SK-N-SH treated with all-trans-retinoic acid at 6 μM for 48 hours (cell line): ENCODE measurements at regions not wholly inside any gene's neighbourhood (a gene's known extent, or its start where the extent isn't known, plus 50 kb on each side); places are given as distances from the start of the nearest gene placed in this dataset.
A peak's percentile ranks its signal among the peaks of the same experiment; 100 is the strongest.

Source experiments
- ATAC-seq: fragments of 200-7000 bp; cut with Tn5 transposase; 3 replicates; pipeline ENCODE4 v1.9.1; 2020; ENCODE audit warnings: mild to moderate bottlenecking, moderate library complexity
- ARNTL ChIP-seq: fragments of 450-650 bp; formaldehyde crosslinking; IDR thresholded peaks from 2 replicates; pipeline ENCODE4 v1.5.0; 2020; ENCODE audit warnings: low read depth, mild to moderate bottlenecking, moderate library complexity, borderline replicate concordance
- BACH2 ChIP-seq: fragments of 250-450 bp; sonication (Bioruptor Pico); IDR thresholded peaks from 2 replicates; pipeline ENCODE4 v1.9.0; 2021; ENCODE audit warnings: mild to moderate bottlenecking, borderline replicate concordance
- CSDC2 ChIP-seq: fragments of 250-450 bp; sonication (Bioruptor Pico); IDR thresholded peaks from 2 replicates; pipeline ENCODE4 v1.5.0; 2020; ENCODE audit warnings: mild to moderate bottlenecking, moderate library complexity
- CSRNP3 ChIP-seq: fragments of 250-450 bp; sonication (Bioruptor Pico); IDR thresholded peaks from 2 replicates; pipeline ENCODE4 v1.5.1; 2021; ENCODE audit warnings: mild to moderate bottlenecking, moderate library complexity
- ESRRG ChIP-seq: fragments of 250-450 bp; sonication (Bioruptor Pico); IDR thresholded peaks from 2 replicates; pipeline ENCODE4 v1.6.1; 2021; ENCODE audit warnings: mild to moderate bottlenecking
- GLIS3 ChIP-seq: fragments of 250-450 bp; sonication (Bioruptor Pico); IDR thresholded peaks from 2 replicates; pipeline ENCODE4 v1.5.0; 2020; ENCODE audit warnings: mild to moderate bottlenecking, moderate library complexity
- ISL1 ChIP-seq: fragments of 250-450 bp; sonication (Bioruptor Pico); IDR thresholded peaks from 2 replicates; pipeline ENCODE4 v2.1.2; 2022; ENCODE audit warnings: mild to moderate bottlenecking, moderate library complexity
- OSR1 ChIP-seq: fragments of 250-450 bp; sonication (Bioruptor Pico); IDR thresholded peaks from 2 replicates; pipeline ENCODE4 v1.8.0; 2022; ENCODE audit warnings: moderate library complexity, mild to moderate bottlenecking, inconsistent platforms
- PPARA ChIP-seq: fragments of 250-450 bp; sonication (Bioruptor Pico); IDR thresholded peaks from 2 replicates; pipeline ENCODE4 v1.5.0; 2020; ENCODE audit warnings: mild to moderate bottlenecking, borderline replicate concordance
- RARB ChIP-seq: fragments of 250-450 bp; sonication (Bioruptor Pico); IDR thresholded peaks from 2 replicates; pipeline ENCODE4 v1.8.0; 2021; ENCODE audit warnings: mild to moderate bottlenecking, moderate library complexity
- SNAI2 ChIP-seq: fragments of 250-450 bp; sonication (Bioruptor Pico); IDR thresholded peaks from 2 replicates; pipeline ENCODE4 v1.5.0; 2020; ENCODE audit warnings: mild to moderate bottlenecking, moderate library complexity
- TCF4 ChIP-seq: fragments of 250-450 bp; sonication (Bioruptor Pico); IDR thresholded peaks from 2 replicates; pipeline ENCODE4 v1.8.0; 2021; ENCODE audit warnings: mild to moderate bottlenecking, moderate library complexity, borderline replicate concordance
- ZC3H10 ChIP-seq: fragments of 250-450 bp; sonication (Bioruptor Pico); IDR thresholded peaks from 2 replicates; pipeline ENCODE4 v1.5.1; 2021; ENCODE audit warnings: mild to moderate bottlenecking, moderate library complexity
- ZFP3 ChIP-seq: fragments of 250-450 bp; sonication (Bioruptor Pico); IDR thresholded peaks from 2 replicates; pipeline ENCODE4 v1.5.0; 2020; ENCODE audit warnings: mild to moderate bottlenecking, moderate library complexity
- ZFP30 ChIP-seq: fragments of 450-650 bp; formaldehyde crosslinking; IDR thresholded peaks from 2 replicates; pipeline ENCODE4 v1.5.0; 2022; ENCODE audit warnings: mild to moderate bottlenecking, moderate library complexity
- ZNF565 ChIP-seq: fragments of 450-650 bp; formaldehyde crosslinking; conservative IDR thresholded peaks from 2 replicates; pipeline ENCODE4 v1.5.0; 2020; ENCODE audit warnings: low read depth, mild to moderate bottlenecking, moderate library complexity
- ZNF70 ChIP-seq: fragments of 450-650 bp; formaldehyde crosslinking; IDR thresholded peaks from 2 replicates; pipeline ENCODE4 v1.5.0; 2020; ENCODE audit warnings: mild to moderate bottlenecking, moderate library complexity
- ZNF8 ChIP-seq: fragments of 450-650 bp; formaldehyde crosslinking; IDR thresholded peaks from 2 replicates; pipeline ENCODE4 v1.5.0; 2020; ENCODE audit warnings: mild to moderate bottlenecking, moderate library complexity
- TF ChIP-seq, protein P1 (sequence below): fragments of 250-450 bp; sonication (Bioruptor Pico); IDR thresholded peaks from 2 replicates; pipeline ENCODE4 v1.8.0; 2020; ENCODE audit warnings: mild to moderate bottlenecking, moderate library complexity, borderline replicate concordance
- TF ChIP-seq, protein P2 (sequence below): fragments of 250-450 bp; sonication (Bioruptor Pico); IDR thresholded peaks from 2 replicates; pipeline ENCODE4 v1.5.1; 2020; ENCODE audit warnings: low read depth, mild to moderate bottlenecking, moderate library complexity
- TF ChIP-seq, protein P3 (sequence below): fragments of 250-450 bp; sonication (Bioruptor Pico); IDR thresholded peaks from 2 replicates; pipeline ENCODE4 v1.5.0; 2020; ENCODE audit warnings: mild to moderate bottlenecking, moderate library complexity

GRCh38 chr13:33519561-33520467 is 234.3 kb upstream of the STARD13 start:
- ATAC-seq = peak; percentile 86
- TF ChIP-seq ZFP3 (CRISPR knock-in tag) (no peak), RARB (no peak), OSR1 (CRISPR knock-in tag) (no peak), ZNF8 (CRISPR knock-in tag) (no peak), BACH2 (CRISPR knock-in tag) (no peak), CSDC2 (CRISPR knock-in tag) (no peak), ESRRG (CRISPR knock-in tag) (no peak)
- TF ChIP-seq, protein P1, sequence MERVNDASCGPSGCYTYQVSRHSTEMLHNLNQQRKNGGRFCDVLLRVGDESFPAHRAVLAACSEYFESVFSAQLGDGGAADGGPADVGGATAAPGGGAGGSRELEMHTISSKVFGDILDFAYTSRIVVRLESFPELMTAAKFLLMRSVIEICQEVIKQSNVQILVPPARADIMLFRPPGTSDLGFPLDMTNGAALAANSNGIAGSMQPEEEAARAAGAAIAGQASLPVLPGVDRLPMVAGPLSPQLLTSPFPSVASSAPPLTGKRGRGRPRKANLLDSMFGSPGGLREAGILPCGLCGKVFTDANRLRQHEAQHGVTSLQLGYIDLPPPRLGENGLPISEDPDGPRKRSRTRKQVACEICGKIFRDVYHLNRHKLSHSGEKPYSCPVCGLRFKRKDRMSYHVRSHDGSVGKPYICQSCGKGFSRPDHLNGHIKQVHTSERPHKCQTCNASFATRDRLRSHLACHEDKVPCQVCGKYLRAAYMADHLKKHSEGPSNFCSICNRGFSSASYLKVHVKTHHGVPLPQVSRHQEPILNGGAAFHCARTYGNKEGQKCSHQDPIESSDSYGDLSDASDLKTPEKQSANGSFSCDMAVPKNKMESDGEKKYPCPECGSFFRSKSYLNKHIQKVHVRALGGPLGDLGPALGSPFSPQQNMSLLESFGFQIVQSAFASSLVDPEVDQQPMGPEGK (CRISPR knock-in tag) = no peak
- TF ChIP-seq, protein P2, sequence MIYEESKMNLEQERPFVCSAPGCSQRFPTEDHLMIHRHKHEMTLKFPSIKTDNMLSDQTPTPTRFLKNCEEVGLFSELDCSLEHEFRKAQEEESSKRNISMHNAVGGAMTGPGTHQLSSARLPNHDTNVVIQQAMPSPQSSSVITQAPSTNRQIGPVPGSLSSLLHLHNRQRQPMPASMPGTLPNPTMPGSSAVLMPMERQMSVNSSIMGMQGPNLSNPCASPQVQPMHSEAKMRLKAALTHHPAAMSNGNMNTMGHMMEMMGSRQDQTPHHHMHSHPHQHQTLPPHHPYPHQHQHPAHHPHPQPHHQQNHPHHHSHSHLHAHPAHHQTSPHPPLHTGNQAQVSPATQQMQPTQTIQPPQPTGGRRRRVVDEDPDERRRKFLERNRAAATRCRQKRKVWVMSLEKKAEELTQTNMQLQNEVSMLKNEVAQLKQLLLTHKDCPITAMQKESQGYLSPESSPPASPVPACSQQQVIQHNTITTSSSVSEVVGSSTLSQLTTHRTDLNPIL (CRISPR knock-in tag) = no peak
- TF ChIP-seq, protein P3, sequence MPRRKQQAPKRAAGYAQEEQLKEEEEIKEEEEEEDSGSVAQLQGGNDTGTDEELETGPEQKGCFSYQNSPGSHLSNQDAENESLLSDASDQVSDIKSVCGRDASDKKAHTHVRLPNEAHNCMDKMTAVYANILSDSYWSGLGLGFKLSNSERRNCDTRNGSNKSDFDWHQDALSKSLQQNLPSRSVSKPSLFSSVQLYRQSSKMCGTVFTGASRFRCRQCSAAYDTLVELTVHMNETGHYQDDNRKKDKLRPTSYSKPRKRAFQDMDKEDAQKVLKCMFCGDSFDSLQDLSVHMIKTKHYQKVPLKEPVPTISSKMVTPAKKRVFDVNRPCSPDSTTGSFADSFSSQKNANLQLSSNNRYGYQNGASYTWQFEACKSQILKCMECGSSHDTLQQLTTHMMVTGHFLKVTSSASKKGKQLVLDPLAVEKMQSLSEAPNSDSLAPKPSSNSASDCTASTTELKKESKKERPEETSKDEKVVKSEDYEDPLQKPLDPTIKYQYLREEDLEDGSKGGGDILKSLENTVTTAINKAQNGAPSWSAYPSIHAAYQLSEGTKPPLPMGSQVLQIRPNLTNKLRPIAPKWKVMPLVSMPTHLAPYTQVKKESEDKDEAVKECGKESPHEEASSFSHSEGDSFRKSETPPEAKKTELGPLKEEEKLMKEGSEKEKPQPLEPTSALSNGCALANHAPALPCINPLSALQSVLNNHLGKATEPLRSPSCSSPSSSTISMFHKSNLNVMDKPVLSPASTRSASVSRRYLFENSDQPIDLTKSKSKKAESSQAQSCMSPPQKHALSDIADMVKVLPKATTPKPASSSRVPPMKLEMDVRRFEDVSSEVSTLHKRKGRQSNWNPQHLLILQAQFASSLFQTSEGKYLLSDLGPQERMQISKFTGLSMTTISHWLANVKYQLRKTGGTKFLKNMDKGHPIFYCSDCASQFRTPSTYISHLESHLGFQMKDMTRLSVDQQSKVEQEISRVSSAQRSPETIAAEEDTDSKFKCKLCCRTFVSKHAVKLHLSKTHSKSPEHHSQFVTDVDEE (CRISPR knock-in tag) = no peak
- TF ChIP-seq, all 23 proteins: peak for 0

DNA sequence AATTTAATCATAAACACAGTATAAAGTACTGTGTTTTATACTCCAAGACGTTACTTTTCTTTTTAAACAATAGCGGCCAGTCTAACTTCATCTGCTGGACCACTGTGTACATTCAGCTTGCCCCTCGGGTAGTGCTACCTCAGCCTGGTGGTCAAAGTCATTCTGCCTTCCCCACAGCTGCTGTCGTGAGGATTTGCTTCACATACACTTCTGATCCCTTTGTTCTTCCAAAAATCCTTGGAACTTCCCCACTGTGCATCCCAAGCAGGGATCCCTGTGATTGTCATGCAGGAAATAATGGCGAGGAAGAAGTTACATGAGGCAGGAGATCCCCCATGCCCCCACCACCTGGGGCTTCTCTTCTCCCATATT is 234.9 kb upstream of the STARD13 start:
- TF ChIP-seq CSDC2 (CRISPR knock-in tag) = no peak
- no peak for TF ChIP-seq ESRRG (CRISPR knock-in tag)
- no peak for TF ChIP-seq GLIS3
- TF ChIP-seq, protein P2 (CRISPR knock-in tag) = no peak
- TF ChIP-seq ISL1 = no peak
- TF ChIP-seq ARNTL (CRISPR knock-in tag) = no peak
- TF ChIP-seq ZNF565 = no peak
- TF ChIP-seq CSRNP3 (CRISPR knock-in tag) = no peak
- no peak for TF ChIP-seq ZFP3 (CRISPR knock-in tag)
- TF ChIP-seq ZC3H10 = no peak
- no peak for TF ChIP-seq ZNF70 (CRISPR knock-in tag)
- ATAC-seq = no peak

DNA sequence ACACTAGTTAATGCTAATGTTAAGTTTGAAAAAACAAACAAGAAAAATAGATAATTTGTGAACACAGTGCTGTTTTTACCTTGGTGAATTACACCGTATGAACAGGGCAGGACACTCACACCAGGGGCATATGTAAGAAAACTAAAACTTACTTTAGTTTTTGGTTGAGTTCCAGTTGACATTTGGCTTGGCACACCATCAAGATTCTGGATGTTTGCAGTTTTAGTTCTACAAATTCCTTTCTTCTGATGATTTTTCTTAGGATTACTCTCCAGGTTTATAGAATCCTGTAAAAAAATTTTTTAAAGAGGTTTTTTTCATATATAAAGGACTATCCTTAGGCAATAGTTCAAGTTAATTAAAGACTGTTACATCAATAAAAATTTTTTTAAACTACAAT is 238.5 kb upstream of the STARD13 start:
- peak; percentile 70 for ATAC-seq

More for the DNA sequence above, 238.5 kb upstream of the STARD13 start:
- TF ChIP-seq, protein P3 (CRISPR knock-in tag) = no peak
- no peak for TF ChIP-seq ISL1
- no peak for TF ChIP-seq RARB
- TF ChIP-seq OSR1 (CRISPR knock-in tag) = no peak
- no peak for TF ChIP-seq SNAI2 (CRISPR knock-in tag)
- TF ChIP-seq GLIS3 = no peak
- no peak for TF ChIP-seq BACH2 (CRISPR knock-in tag)
- TF ChIP-seq ZNF8 (CRISPR knock-in tag) = no peak
- TF ChIP-seq ARNTL (CRISPR knock-in tag) = no peak
- TF ChIP-seq, protein P2 (CRISPR knock-in tag) = no peak
- TF ChIP-seq ZFP30 (CRISPR knock-in tag) = no peak
- TF ChIP-seq PPARA = no peak
- no peak for TF ChIP-seq ZNF70 (CRISPR knock-in tag)
- TF ChIP-seq ZNF565 = no peak
- no peak for TF ChIP-seq CSDC2 (CRISPR knock-in tag)
- no peak for TF ChIP-seq TCF4
- no peak for TF ChIP-seq ESRRG (CRISPR knock-in tag)
